GM13976 (cell line): ENCODE measurements at regions not wholly inside any gene's neighbourhood (a gene's known extent, or its start where the extent isn't known, plus 50 kb on each side); places are given as distances from the start of the nearest gene placed in this dataset.

ENCODE experiments used
- DNase-seq: peaks from one replicate; pipeline ENCODE4 v3.0.0; 2012; ENCODE audit warnings: low spot score
- in situ Hi-C: fragments of 300-500 bp; cut with MboI; formaldehyde crosslinking; loops from one replicate; pipeline ENCODE4 v1.12.0; 2022; ENCODE audit warnings: low sequenced_read_pairs, mixed read lengths, inconsistent platforms; ENCODE audit not compliant: unreplicated experiment
- TF ChIP-seq, protein P1 (sequence below): IDR thresholded peaks from 2 replicates; pipeline ENCODE4 v1.5.1; 2012; ENCODE audit warnings: borderline replicate concordance, mild to moderate bottlenecking; ENCODE audit not compliant: insufficient read depth; ENCODE audit errors: extremely low read depth, missing control alignments, control extremely low read depth

DNA sequence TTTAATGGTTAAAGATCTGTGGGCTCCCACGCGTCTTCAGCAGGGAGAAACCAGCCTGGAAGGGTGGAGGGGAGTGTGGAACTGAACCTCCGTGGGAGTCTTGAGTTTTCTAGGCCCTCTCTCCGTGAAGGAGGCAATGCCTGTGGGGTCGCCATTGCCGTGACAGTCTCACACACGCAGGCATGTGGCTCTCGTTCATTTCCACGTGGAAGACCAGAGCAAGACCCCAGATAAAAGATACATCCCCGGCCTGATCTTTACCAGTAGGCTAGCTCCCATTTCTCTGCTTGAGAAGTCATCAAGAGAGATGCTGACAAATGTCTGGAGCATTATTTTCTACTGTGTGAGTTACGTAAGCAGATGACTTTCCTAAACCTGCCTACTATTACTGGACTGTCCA, 491.7 kb upstream of the LMO3 start:
- in situ Hi-C loops = no loop called here
- no peak for DNase-seq
- TF ChIP-seq, protein P1, sequence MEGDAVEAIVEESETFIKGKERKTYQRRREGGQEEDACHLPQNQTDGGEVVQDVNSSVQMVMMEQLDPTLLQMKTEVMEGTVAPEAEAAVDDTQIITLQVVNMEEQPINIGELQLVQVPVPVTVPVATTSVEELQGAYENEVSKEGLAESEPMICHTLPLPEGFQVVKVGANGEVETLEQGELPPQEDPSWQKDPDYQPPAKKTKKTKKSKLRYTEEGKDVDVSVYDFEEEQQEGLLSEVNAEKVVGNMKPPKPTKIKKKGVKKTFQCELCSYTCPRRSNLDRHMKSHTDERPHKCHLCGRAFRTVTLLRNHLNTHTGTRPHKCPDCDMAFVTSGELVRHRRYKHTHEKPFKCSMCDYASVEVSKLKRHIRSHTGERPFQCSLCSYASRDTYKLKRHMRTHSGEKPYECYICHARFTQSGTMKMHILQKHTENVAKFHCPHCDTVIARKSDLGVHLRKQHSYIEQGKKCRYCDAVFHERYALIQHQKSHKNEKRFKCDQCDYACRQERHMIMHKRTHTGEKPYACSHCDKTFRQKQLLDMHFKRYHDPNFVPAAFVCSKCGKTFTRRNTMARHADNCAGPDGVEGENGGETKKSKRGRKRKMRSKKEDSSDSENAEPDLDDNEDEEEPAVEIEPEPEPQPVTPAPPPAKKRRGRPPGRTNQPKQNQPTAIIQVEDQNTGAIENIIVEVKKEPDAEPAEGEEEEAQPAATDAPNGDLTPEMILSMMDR = no peak

DNA sequence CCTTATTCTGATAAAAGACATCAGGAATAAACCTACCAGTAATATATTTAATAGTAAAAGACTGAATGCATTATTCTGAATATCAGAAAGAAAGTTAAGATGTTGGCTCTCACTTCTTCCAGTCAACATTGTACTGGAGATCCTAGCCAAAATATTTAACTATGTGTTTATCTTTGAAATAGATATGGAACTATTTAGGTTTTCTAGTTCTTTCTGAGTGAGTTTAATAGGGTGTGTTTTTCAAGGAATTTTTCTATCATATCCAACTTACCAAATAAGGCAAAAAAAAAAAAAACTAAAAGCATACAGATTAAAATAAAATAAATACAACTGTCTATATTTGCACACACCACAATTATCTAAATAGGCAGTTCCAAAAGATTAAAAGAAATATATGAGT, 478.9 kb upstream of the LMO3 start:
- DNase-seq = no peak
- in situ Hi-C loops = no loop called here
- TF ChIP-seq, protein P1 = no peak

DNA sequence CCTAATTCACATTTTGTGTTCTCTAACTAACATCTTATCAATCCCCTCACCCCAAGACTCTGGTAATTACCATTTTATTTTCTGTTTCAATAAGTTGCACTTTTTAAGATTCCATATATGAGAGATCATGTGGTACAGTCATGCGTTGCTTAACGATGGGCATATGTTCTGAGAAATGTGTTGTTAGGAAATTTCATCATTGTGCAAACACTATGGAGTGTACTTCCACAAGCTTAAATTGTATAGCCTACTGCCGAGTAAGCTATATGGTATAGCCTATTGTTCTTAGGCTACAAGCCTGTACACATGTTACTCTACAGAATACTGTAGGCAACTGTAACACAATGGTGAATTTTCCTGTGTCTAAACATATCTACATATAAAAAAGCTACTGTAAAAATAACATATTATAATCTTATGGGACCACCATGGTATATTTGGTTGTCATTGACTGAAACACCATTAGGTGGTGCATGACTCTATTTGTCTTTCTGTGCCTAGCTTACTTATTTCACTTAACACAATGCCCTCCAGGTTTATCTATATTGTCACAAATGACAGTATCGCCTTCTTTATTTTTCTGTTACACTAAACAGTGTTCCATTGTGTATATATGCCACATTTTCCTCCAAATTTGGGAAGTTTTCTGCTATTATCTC, 473.4 kb upstream of the LMO3 start:
- in situ Hi-C loops = no loop called here
- no peak for DNase-seq
- TF ChIP-seq, protein P1 = no peak

DNA sequence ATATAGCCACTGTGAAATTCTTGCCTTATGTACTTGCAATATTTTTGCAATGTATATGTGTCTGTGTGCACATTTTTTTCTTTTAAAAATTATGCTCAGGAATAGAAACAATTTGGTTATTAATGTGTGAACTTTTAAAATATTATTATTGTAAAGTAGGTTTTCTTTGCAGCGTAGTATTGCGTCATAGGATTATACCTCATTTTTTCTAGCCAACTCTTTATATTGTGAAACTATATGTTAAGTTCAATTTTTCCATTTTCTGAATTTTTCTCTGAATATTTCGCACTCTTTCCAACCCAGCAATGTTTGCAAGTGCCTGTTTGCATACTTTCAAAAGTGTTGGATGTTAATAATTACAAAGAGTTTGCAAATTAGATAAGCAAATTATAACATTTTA, 471.6 kb upstream of the LMO3 start:
- TF ChIP-seq, protein P1 = no peak
- no peak for DNase-seq
- in situ Hi-C loops = no loop called here

DNA sequence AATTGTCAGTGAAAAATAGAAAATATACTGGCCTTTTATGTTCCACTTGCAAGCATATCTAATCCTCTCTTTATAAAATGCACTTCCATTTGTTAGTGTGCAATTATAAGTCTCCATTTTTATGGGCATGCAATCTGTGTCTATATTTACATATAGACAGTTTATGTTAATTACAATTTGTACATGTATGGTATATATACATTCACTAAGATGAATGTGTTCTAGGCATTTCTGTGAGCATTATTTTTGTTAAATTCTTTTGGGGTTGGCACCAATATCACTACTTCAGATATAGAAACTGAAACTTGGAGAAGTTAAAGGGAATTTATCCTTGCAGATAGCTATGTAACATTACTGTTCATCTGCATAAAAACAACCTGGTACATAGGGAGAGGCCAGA, 470.8 kb upstream of the LMO3 start:
- in situ Hi-C loops = no loop called here
- TF ChIP-seq, protein P1 = no peak
- DNase-seq = no peak

DNA sequence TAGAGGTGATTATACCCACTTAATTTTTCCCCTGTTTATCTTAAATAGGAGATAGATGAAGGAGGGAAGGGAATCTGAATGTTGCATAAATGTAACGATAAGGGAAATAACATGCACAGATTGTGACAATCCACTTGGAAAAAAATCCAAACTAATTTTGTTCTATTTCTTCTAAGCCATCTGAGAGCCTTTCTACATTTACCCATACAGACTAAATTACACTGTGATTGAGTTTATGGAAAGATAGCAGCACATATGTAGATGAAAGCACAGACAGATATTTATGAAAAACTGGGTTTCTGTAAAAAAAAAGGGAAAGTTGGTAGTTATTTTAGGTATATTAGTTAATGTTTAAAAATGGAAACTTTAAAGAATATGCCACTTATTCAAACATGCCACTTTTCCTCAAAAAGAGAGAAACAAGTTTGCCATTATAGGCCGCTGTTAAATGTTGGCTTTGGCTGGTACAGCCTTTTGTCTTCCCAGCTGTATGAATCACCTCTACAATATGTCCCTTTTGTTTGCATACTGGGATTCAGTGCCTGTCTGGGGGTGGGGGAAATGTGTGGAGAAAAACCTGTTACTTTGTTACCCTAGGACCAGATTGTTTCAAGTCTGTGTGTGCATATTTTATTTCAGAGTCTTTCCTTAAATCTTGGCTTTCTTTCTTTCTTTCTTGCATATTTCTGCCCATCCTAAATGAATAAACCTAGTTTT, 470.2 kb upstream of the LMO3 start:
- in situ Hi-C loops = no loop called here
- TF ChIP-seq, protein P1 = no peak
- DNase-seq = no peak
